ENCODE measurements at regions not wholly inside any gene's neighbourhood (a gene's known extent, or its start where the extent isn't known, plus 50 kb on each side); places are given as distances from the start of the nearest gene placed in this dataset.

DNA sequence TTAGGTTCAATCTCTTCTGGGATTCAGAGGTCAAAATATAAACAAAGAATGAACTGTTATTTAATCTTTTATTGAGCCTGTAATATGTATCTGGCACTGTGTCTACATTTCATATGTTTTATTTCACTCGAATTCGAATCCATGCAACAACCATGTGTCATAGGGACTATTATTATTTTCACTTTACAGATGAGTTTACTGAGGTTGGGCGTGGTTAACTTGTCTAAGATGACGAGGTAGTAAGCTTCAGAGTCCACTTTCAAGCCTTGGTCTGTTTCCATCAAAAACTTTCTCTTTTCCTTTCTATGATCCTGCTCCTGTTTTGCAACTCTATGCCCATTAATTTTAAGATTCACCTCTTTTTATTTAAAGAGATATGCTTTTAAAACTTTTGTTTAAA, 55.2 kb upstream of the DMAC1 start:
- no peaks in the 10 kb centered on the region for H4K20me1 ChIP-seq (ENCODE audit: insufficient read depth, low read length)
- no peak overlapping the region for H2AFZ ChIP-seq (ENCODE audit: insufficient read depth, low read depth, low read length, poor library complexity, severe bottlenecking)
- H3K9me3 ChIP-seq (replicated peaks in 1 of 2; ENCODE audit: control insufficient read depth in 1 of 2, insufficient read depth in 1 of 2, low read length in 2 of 2) = no peaks in the 10 kb centered on the region
- peaks cover 0 to 5% (median 2%) of the 10 kb centered on the region in 7 donors for H3K9me3 Mint-ChIP-seq
- H3K27me3 ChIP-seq (ENCODE audit: control insufficient read depth in 2 of 2, insufficient read depth in 2 of 2, low read length in 2 of 2) = no peaks in the 10 kb centered on the region
- no peak overlapping the region for H3K27ac ChIP-seq (ENCODE audit: low read depth in 1 of 2, low read length in 2 of 2)
- intact Hi-C loops (cut with micrococcal nuclease) = no loop called here
- no peak overlapping the region for H3K9ac ChIP-seq (ENCODE audit: insufficient read depth, low read length, poor library complexity, severe bottlenecking)
- no peaks in the 10 kb centered on the region for H3K4me1 ChIP-seq (ENCODE audit: control insufficient read depth in 1 of 2, insufficient read depth in 2 of 2, low read length in 2 of 2)
- no peaks in the 10 kb centered on the region for H3K4me1 Mint-ChIP-seq
- no peak overlapping the region for H3K4me2 ChIP-seq (replicated peaks; ENCODE audit: extremely low read depth, low read length, poor library complexity, severe bottlenecking)
- DNase-seq = no peak
- TF ChIP-seq, protein P1, sequence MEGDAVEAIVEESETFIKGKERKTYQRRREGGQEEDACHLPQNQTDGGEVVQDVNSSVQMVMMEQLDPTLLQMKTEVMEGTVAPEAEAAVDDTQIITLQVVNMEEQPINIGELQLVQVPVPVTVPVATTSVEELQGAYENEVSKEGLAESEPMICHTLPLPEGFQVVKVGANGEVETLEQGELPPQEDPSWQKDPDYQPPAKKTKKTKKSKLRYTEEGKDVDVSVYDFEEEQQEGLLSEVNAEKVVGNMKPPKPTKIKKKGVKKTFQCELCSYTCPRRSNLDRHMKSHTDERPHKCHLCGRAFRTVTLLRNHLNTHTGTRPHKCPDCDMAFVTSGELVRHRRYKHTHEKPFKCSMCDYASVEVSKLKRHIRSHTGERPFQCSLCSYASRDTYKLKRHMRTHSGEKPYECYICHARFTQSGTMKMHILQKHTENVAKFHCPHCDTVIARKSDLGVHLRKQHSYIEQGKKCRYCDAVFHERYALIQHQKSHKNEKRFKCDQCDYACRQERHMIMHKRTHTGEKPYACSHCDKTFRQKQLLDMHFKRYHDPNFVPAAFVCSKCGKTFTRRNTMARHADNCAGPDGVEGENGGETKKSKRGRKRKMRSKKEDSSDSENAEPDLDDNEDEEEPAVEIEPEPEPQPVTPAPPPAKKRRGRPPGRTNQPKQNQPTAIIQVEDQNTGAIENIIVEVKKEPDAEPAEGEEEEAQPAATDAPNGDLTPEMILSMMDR (IDR thresholded peaks at IDR 0.05) = no peak
- H3K36me3 ChIP-seq (replicated peaks in 1 of 2; ENCODE audit: control insufficient read depth in 1 of 2, insufficient read depth in 2 of 2, low read length in 2 of 2) = no peaks in the 10 kb centered on the region
- WGBS (ENCODE audit: insufficient coverage) = no CpG with 5 or more reads among the region's 4 CpGs
- no peaks in the 10 kb centered on the region for H3K36me3 Mint-ChIP-seq
- H3K4me3 Mint-ChIP-seq = no peak overlapping the region
- no peak overlapping the region for H3K4me3 ChIP-seq (replicated peaks in 1 of 3; ENCODE audit: low read depth in 2 of 3, low read length in 3 of 3)
- no peak overlapping the region for H3K27ac Mint-ChIP-seq
- no peaks in the 10 kb centered on the region for H3K27me3 Mint-ChIP-seq (ENCODE audit: low read depth in 3 of 3)
- H3K79me2 ChIP-seq (ENCODE audit: insufficient read depth, low read length) = no peaks in the 10 kb centered on the region
